H1 (cell line): ENCODE measurements at regions not wholly inside any gene's neighbourhood (a gene's known extent, or its start where the extent isn't known, plus 50 kb on each side); places are given as distances from the start of the nearest gene placed in this dataset.

Experiments used
- CTCF ChIA-PET: fragments of 300-600 bp; sonication (Branson Sonifier 250); formaldehyde crosslinking; loops from one replicate; lab custom pipeline; 2021; ENCODE audit not compliant: partially characterized antibody; lab: Charles Lee
- POLR2A ChIA-PET: fragments of 300-600 bp; sonication (Branson Sonifier 250); formaldehyde crosslinking; loops from one replicate; lab custom pipeline; 2021; ENCODE audit warnings: inconsistent platforms; ENCODE audit not compliant: partially characterized antibody; lab: Charles Lee
- DNase-seq, 2 experiments: peaks; one replicate each; pipeline versions ENCODE4 v3.0.0 to v3.0.0-alpha.2; 2010 to 2022; ENCODE audit warnings: low spot score in 2 of 2, low read depth in 1 of 2, mixed read lengths in 1 of 2
- FAIRE-seq: peaks from 2 replicates; lab custom pipeline; 2011; peaks lifted over from hg19 to GRCh38; lab: Jason Lieb, UNC
- H2AFZ ChIP-seq: 2 replicates; pipeline ENCODE4 v1.8.1; 2012; ENCODE audit warnings: low read length, inconsistent platforms
- H2AK5ac ChIP-seq: 2 replicates; pipeline ENCODE4 v1.6.1; 2013; ENCODE audit warnings: low read depth, low read length
- H2BK120ac ChIP-seq: replicated peaks from 2 replicates; pipeline ENCODE3; 2013; ENCODE audit warnings: low read depth, low read length, inconsistent platforms
- H2BK12ac ChIP-seq: 2 replicates; pipeline ENCODE4 v1.6.1; 2013; ENCODE audit warnings: low read depth, low read length
- H2BK15ac ChIP-seq: 2 replicates; pipeline ENCODE4 v1.6.1; 2013; ENCODE audit warnings: low read length
- H2BK20ac ChIP-seq: 2 replicates; pipeline ENCODE4 v1.6.1; 2013; ENCODE audit warnings: low read length
- H2BK5ac ChIP-seq: 2 replicates; pipeline ENCODE4 v1.6.1; 2013; ENCODE audit warnings: low read depth, low read length
- H3K14ac ChIP-seq: 2 replicates; pipeline ENCODE4 v1.6.1; 2013; ENCODE audit warnings: inconsistent platforms; ENCODE audit not compliant: insufficient read length
- H3K18ac ChIP-seq: 2 replicates; pipeline ENCODE4 v1.6.1; 2013; ENCODE audit warnings: low read length; ENCODE audit errors: extremely low read depth
- H3K23ac ChIP-seq: 2 replicates; pipeline ENCODE4 v1.6.1; 2013; ENCODE audit warnings: inconsistent platforms; ENCODE audit not compliant: insufficient read length
- H3K23me2 ChIP-seq: 2 replicates; pipeline ENCODE4 v1.6.1; 2013; ENCODE audit warnings: low read depth, low read length
- H3K27ac ChIP-seq: 2 replicates; pipeline ENCODE4 v1.6.1; 2011; ENCODE audit warnings: low read depth, low read length, inconsistent platforms
- H3K27me3 ChIP-seq, 4 experiments: replicated peaks in 1 of 4; 1 replicate in 1 of 4; 2 replicates in 3 of 4; pipeline versions ENCODE4 v1.6.1 to v1.8.1; 2011 to 2013; ENCODE audit warnings: low read length in 3 of 4, mild to moderate bottlenecking in 3 of 4, inconsistent platforms in 2 of 4, mixed read lengths in 2 of 4, moderate library complexity in 1 of 4; ENCODE audit not compliant: control insufficient read depth in 3 of 4, insufficient read depth in 3 of 4; ENCODE audit errors: extremely low read depth in 1 of 4
- H3K36me3 ChIP-seq, 4 experiments: 2 replicates each; pipeline versions ENCODE4 v1.6.1 to v1.8.1; 2011 to 2013; ENCODE audit warnings: mild to moderate bottlenecking in 4 of 4, low read length in 3 of 4, moderate library complexity in 2 of 4, control low read depth in 1 of 4, inconsistent platforms in 1 of 4; ENCODE audit not compliant: insufficient read depth in 4 of 4, control insufficient read depth in 2 of 4
- H3K4ac ChIP-seq: replicated peaks from 2 replicates; pipeline ENCODE3; 2013; ENCODE audit warnings: low read length, low read depth, mixed read lengths, inconsistent platforms; ENCODE audit not compliant: insufficient read length
- H3K4me1 ChIP-seq, 4 experiments: replicated peaks in 1 of 4; 1 replicate in 1 of 4; 2 replicates in 3 of 4; pipeline versions ENCODE4 v1.6.1 to v1.8.1; 2011 to 2013; ENCODE audit warnings: low read length in 3 of 4, inconsistent platforms in 2 of 4, mixed read lengths in 1 of 4; ENCODE audit not compliant: insufficient read depth in 4 of 4, control insufficient read depth in 3 of 4
- H3K4me2 ChIP-seq, 2 experiments: 2 replicates each; pipeline versions ENCODE4 v1.6.1 to v1.8.1; 2011 to 2013; ENCODE audit warnings: low read depth in 2 of 2, low read length in 2 of 2, control low read depth in 1 of 2, inconsistent platforms in 1 of 2, mild to moderate bottlenecking in 1 of 2; ENCODE audit not compliant: insufficient read depth in 1 of 2
- H3K4me3 ChIP-seq, 4 experiments: fragments of 200-600, 300-600 bp in 1 of 4; sonication (generic), shearing (Covaris generic), sonication (Bioruptor Twin) in 1 of 4; 2 replicates each; pipeline versions ENCODE4 v1.5.1 to v1.8.1; 2011 to 2016; ENCODE audit warnings: low read length in 4 of 4, low read depth in 3 of 4, control low read depth in 2 of 4, inconsistent platforms in 2 of 4, mild to moderate bottlenecking in 2 of 4, mixed read lengths in 1 of 4, moderate library complexity in 1 of 4; ENCODE audit not compliant: insufficient read depth in 2 of 4; ENCODE audit errors: extremely low read depth in 1 of 4
- H3K56ac ChIP-seq: replicated peaks from 2 replicates; pipeline ENCODE3; 2013; ENCODE audit warnings: low read depth, mild to moderate bottlenecking, mixed read lengths, low read length, inconsistent platforms; ENCODE audit not compliant: insufficient read length
- H3K79me1 ChIP-seq: 2 replicates; pipeline ENCODE4 v1.6.1; 2013; ENCODE audit warnings: low read depth, low read length, control low read depth
- H3K79me2 ChIP-seq, 2 experiments: 2 replicates each; pipeline versions ENCODE4 v1.6.1 to v1.8.1; 2012 to 2013; ENCODE audit warnings: low read length in 2 of 2, mild to moderate bottlenecking in 2 of 2, inconsistent platforms in 1 of 2; ENCODE audit not compliant: insufficient read depth in 2 of 2, control insufficient read depth in 1 of 2
- H3K9ac ChIP-seq, 4 experiments: replicated peaks in 1 of 4; 1 replicate in 1 of 4; 2 replicates in 3 of 4; pipeline versions ENCODE4 v1.6.1 to v1.8.1; 2011 to 2013; ENCODE audit warnings: low read depth in 3 of 4, low read length in 3 of 4, control low read depth in 2 of 4, mild to moderate bottlenecking in 2 of 4, moderate library complexity in 2 of 4, inconsistent platforms in 1 of 4; ENCODE audit errors: extremely low read depth in 1 of 4
- H3K9me3 ChIP-seq, 2 experiments: 2 replicates each; pipeline versions ENCODE4 v1.6.1 to v1.8.1; 2012 to 2013; ENCODE audit warnings: mild to moderate bottlenecking in 2 of 2, moderate library complexity in 2 of 2, control low read depth in 1 of 2, inconsistent platforms in 1 of 2, low read depth in 1 of 2, low read length in 1 of 2, mixed read lengths in 1 of 2; ENCODE audit not compliant: insufficient read depth in 2 of 2
- H4K20me1 ChIP-seq, 2 experiments: replicated peaks in 1 of 2; 2 replicates each; pipeline versions ENCODE3 to v1.8.1; 2011 to 2013; ENCODE audit warnings: inconsistent platforms in 2 of 2, low read length in 2 of 2, mild to moderate bottlenecking in 1 of 2; ENCODE audit not compliant: insufficient read depth in 2 of 2, control insufficient read depth in 1 of 2
- H4K5ac ChIP-seq: 2 replicates; pipeline ENCODE4 v1.6.1; 2013; ENCODE audit warnings: low read length, low read depth, mixed read lengths, inconsistent platforms; ENCODE audit not compliant: insufficient read length
- H4K8ac ChIP-seq: 2 replicates; pipeline ENCODE4 v1.8.0; 2013; ENCODE audit warnings: mild to moderate bottlenecking, moderate library complexity, low read length, inconsistent platforms; ENCODE audit not compliant: insufficient read depth; ENCODE audit errors: extremely low read depth
- H4K91ac ChIP-seq: replicated peaks from 2 replicates; pipeline ENCODE3; 2013; ENCODE audit warnings: low read length, mixed read lengths, inconsistent platforms; ENCODE audit not compliant: insufficient read length
- ATF3 ChIP-seq: IDR thresholded peaks from 2 replicates; pipeline ENCODE4 v1.6.1; 2011; ENCODE audit warnings: low read depth, mild to moderate bottlenecking, low read length; ENCODE audit not compliant: insufficient read depth
- SP2 ChIP-seq: IDR thresholded peaks from 2 replicates; pipeline ENCODE4 v1.6.1; 2012; ENCODE audit warnings: mild to moderate bottlenecking, low read length, inconsistent platforms
- WGBS, 2 experiments: shearing (Covaris generic) in 1 of 2; methylation state at CpG; one replicate each; pipeline versions ENCODE4 v1.1.6 to v1.1.7; 2013 to 2015; ENCODE audit warnings: low lambda C conversion rate in 2 of 2, mixed read lengths in 2 of 2, inconsistent platforms in 1 of 2, low coverage in 1 of 2, missing lambda C conversion rate in 1 of 2; ENCODE audit not compliant: insufficient replicate concordance in 2 of 2, insufficient coverage in 1 of 2, insufficient read length in 1 of 2; ENCODE audit errors: extremely low coverage in 1 of 2, missing lambda C conversion rate in 1 of 2; 5-methylcytosine and 5-hydroxymethylcytosine counted together

GRCh38 chr13:84082462-84082861 is 200.2 kb upstream of the SLITRK1 start:
- POLR2A ChIA-PET, result no interaction called here
- 87% methylated on average over 4 of the region's 4 CpGs; no CpG with 5 or more reads in 1 of the 2 experiments for WGBS, 2 experiments
- H2BK120ac ChIP-seq, result no peak overlapping the region

More at GRCh38 chr13:84082462-84082861, 200.2 kb upstream of the SLITRK1 start:
- no peaks in the 10 kb centered on the region; a peak in 1 of 8 replicates for H3K36me3 ChIP-seq
- H3K4me2 ChIP-seq, result no peak overlapping the region
- no peaks in the 10 kb centered on the region for H3K79me2 ChIP-seq
- H4K5ac ChIP-seq, result no peak overlapping the region
- H3K4me1 ChIP-seq, result no peaks in the 10 kb centered on the region
- H2AK5ac ChIP-seq, result no peak overlapping the region
- H3K9ac ChIP-seq, result no peak overlapping the region
- H3K27me3 ChIP-seq, result no peaks in the 10 kb centered on the region
- no peak for TF ChIP-seq ATF3
- TF ChIP-seq SP2, result no peak
- no peak overlapping the region for H2AFZ ChIP-seq
- H2BK20ac ChIP-seq, result no peak overlapping the region
- DNase-seq, result no peak
- no peak overlapping the region for H4K8ac ChIP-seq
- CTCF ChIA-PET, result interaction anchor here (0.6 to 1.0 kb wide), 2 partner anchors 23 to 534 kb away, joined by 3 read pairs; no protein-coding TSS in a partner anchor
- H2BK5ac ChIP-seq, result no peak overlapping the region
- H3K18ac ChIP-seq, result no peak overlapping the region
- no peaks in the 10 kb centered on the region for H3K79me1 ChIP-seq
- H3K27ac ChIP-seq, result no peak overlapping the region
- H3K23me2 ChIP-seq, result no peaks in the 10 kb centered on the region
- H3K9me3 ChIP-seq, result peaks cover 0 to 9% of the 10 kb centered on the region in 2 experiments; a peak in 1 of 4 replicates
- H3K4ac ChIP-seq, result no peak overlapping the region
- H3K14ac ChIP-seq, result no peak overlapping the region
- H2BK15ac ChIP-seq, result no peak overlapping the region
- H4K91ac ChIP-seq, result no peak overlapping the region
- no peak overlapping the region for H3K23ac ChIP-seq
- no peak overlapping the region for H3K4me3 ChIP-seq
- H2BK12ac ChIP-seq, result no peak overlapping the region
- FAIRE-seq, result no peak
- H3K56ac ChIP-seq, result no peak overlapping the region
- H4K20me1 ChIP-seq, result no peaks in the 10 kb centered on the region
